ENCODE measurements at regions not wholly inside any gene's neighbourhood (a gene's known extent, or its start where the extent isn't known, plus 50 kb on each side); places are given as distances from the start of the nearest gene placed in this dataset.

DNA sequence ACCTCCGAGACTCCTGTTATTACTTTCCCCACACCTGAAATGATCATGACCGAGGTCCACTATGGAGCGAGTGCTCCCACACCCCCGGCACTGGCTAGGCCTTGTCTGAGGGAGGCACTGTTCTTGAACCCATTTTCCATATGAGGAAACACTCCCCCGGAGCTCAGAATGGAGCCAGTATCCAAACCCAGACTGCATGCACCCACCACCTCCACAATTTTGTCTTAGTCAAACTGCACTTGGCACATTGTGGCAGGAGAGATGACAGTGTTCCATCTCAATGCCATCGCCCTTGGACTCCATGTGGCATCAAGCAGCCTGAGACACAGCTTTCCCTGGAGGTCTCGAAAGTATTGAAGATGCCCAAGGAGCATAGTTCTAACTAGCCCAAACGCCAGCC, 154.1 kb downstream of the NUP210 start:
- no peak for DNase-seq

DNA sequence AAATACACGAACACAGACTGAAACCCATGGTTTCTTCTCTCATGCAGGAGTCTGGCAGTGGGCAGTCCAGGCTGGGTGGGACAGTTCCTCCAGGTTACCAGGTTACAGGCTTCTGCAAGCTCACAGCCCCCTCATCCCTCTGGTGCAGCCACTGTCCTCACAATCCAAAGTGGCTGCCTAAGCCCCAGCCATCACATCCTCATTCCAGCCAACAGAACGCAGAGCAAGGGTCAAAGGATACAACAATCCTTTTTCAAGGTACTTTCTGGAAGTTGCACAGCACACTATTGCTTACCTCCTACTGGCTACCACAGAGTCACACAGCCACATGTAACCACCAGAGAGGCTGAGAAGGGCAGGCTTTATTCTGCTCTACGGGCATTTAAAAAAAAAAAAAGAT, 154.6 kb downstream of the NUP210 start:
- DNase-seq = no peak

DNA sequence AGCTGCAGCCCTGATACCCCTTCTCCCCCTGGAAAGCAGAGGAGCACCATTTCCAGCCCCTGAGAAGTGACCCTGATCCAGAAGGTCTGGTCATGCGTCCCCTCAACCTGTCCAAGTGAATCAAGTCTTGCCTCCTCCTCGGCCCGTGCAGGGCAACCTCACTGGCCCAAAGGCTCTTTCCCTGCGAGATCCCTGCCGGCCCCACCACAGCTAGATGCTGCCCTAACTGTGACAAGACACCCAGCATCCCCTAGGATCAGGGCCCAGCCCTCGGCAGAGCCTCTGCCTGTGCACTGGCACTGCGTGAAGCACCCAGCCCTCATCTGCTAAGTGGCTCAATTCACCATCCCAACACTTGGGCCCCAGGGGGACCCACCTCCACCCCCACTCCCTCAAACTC, 155.1 kb downstream of the NUP210 start:
- DNase-seq = no peak

DNA sequence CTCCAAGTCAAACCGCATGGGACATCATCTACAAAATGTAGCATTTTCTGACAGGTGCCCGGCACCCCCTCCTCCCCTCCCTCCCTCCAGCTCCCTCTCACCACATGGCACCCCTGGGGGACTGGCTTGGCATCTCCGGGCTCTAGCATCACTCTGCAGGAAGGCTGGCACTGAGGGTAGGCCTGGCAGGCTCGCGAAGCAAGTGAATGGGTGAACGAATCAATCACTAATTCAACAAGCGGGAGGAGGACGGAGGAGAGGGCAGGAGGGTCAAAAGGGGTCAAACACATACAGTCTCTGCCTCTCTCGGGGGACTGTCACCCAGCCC, 155.7 kb downstream of the NUP210 start:
- DNase-seq = no peak

DNA sequence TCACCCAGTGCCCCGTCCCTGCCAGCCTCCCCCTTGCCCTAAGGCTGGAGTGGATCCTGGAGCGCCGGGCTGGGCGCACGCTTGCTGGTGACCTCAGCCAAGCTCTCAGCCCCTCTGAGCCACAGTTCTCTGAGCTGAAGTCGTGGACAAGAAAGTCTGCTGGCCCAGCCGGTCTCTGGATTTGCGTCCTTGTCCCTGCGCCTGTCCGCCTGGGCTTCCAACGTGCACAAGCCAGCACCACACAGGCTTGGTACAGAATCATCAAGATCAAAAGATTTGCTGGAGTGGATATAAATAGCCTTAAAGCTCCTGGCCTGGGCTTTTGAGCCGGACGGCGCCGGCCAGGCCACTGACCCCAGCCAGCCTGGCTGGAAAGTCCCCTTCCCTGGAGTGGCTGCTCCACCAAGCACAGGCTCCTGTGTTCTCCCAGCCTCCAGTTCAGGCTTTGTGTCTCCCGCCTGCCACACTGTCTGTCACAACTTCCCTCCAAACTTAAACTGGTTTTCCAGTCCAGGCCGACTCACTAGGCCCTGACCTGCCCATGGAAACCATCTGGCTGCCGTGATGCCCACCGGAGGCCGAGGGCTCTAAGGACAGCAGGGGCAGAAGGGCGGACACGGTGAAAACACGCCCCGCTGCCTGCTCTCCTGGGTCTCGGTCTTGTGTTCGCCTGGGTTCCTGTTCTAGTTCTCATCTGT, 156.2 kb downstream of the NUP210 start:
- no peak for DNase-seq

DNA sequence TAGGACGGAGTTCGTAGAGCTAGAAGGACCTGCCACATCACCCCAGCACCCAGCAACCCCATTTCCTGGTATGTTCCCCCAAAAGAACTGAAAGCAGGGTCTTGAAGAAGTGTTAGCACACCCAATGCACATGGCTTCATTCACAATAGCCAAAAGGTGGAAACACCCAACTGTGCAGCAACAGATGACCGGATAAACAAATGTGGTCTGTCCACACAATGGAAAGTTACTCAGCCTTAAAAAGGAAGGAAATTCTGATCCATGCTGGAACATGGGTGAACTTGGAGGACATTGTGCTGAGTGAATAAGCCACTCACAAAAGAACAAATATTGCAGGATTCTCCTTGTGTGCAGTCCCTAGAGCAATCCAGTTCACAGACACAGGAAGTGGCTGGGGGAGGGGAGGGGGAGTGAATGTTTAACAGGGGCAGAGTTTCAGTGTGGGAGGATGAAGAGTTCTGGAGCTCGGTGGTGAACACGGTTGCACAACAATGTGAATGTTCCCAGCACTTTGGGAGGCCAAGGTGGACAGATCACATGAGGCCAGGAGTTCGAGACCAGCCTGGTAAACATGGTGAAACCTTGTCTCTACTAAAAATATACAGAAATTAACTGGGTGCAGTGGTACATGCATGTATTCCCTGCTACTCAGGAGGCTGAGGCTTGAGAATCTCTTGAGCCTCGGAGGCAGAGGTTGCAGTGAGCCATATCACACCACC, 157.5 kb downstream of the NUP210 start:
- peak; percentile 40 for DNase-seq

DNA sequence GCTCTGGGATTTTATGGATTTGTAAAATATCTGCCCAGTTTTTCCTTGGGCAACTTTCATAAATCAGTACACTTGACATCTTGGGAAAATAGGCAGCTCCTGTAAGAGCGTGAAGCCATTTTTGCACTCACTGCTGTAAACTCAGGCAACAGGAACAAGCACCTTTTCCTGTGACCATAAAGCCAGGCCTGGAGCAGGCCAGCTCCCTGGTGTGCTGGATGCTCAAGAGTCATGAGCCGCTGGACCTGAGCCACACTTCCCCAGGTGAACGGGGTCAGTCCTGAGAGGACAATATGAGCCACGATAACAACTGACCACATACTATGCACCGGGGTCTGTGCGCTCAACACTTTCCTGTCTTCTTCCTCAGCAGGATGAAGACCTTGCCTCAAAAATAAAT, 158.2 kb downstream of the NUP210 start:
- no peak for DNase-seq

DNA sequence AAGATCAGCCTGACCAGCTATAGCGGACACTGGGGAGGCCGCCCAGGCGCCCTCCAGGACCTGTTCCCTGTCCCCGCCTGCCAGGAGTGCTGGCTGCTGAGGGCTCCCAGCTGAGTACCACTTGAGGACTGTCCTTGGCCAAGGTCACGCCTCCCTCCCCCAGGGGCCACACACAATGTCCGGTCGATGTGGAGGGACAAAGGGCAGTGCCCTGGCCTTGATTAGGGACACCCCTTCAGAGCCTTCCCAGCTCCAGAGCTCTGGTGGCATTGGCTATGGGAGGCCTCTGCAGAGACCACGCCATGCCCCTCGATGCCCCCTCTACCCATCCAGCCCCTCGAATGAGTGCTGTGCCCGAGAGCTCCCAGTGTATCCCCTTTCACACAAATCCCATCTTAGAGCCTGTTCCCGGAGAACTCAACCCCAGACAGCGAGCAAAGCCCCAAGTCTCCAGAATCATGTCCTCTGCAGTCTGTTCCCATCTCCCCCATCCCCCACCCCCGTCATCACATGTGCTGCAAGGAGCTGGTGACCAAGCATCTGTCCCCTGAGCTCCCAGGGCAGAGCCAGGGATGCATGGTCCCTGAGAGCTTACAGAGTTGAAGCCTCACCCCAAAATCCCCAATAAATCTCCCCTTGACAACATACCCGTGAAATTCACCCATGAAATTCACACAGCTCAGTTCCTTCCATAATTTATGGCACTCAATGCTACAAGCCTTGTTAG, 158.9 kb downstream of the NUP210 start:
- DNase-seq = no peak

DNA sequence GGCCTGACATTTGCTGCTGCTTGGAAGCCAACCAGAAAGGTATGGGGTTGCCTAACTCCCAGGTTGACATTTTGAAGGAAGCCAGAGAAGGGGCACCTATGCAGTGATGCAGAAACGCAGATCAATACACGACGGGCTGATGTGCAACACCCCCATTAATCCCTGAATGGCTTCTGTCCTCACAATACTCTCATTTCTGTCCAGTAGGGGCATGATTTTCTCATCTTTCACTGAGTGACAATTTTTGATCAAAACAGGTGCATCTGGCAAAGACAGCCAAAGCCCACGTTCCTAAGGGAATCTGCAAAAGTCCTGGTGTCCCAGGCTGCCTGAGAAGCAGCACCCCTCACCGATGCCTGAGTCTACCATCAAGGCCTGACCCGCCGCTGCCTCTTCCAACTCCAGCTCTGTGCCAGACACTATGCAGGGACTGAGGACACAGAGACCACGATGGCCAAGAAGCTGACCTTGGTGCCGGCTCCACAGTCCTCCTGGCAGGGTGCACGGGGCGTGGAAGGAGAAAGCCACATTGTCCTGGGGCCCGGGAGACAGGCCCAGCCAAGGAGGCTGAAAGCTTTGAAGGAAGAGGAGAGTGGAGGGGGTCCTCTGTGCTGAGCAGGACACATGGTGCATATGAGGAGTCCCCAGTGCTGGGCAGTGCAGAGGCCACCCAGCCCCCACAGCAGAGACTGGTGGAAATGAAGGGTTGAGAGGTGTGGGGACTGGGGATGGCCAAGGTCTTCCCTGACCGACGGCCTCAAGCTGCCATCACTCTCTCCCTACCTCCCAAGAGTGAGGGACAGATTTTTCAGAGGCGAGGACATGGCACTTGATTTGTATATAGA, 159.6 kb downstream of the NUP210 start:
- no peak for DNase-seq

DNA sequence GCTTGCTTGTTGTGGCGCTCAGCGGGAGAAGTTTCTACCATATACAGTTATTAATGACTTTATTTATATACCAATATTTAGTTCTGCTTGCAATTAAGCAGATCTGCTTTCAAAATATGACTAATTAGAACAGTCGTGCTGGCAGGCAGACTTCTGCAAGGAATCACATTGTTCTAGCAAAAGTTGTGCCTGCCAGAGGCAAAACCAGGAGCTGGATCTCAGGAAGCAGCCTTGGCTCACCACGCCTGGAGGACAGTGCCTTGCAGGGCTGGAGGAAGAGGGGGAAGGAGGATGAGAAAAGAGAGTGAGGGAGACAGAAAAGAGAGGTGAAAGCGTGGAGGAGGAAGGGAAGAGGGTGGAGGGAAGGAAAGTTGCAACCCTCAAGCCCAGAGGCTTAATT, 160.3 kb downstream of the NUP210 start:
- DNase-seq = no peak

DNA sequence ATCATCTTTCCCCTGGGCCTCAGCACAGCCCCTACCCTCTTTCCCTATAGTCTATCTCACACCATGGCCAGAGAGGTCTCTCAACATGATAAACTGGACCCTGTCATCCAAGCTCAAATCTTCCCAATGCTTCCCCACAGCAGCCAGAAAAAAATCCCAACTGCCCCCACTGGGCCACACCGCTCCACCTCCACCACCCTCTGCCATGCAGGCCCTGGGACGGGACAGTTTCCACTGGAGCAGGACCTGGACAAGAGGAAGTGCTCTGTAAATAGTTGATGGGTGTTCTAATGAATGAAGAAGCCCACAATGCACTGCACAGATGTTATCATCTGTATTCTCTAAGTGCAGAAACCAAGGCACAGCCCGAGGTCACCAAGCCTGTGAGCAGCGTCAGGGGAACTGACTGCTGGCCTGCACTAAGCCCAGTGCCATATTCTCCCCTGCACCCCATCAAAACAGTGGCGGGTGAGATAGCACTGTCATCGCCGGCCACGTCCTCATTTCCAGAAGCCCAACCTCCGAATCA, 161.1 kb downstream of the NUP210 start:
- no peak for DNase-seq

DNA sequence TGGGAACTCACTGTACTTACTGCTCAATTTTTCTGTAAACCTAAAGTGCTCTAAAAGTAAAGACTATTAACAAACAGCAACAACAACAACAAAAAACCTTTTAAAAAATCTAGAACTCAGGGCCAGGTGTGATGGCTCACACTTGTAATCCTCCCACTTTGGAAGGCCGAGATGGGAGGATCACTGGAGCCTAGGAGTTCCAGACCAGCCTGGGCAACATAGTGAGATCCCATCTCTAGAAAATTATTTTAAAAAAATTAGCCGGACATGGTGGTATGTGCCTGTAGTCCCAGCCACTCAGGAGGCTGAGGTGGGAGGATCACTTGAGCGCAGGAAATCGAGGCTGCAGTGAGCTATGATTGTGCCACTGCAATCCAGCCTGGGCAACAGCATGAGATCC, 161.8 kb downstream of the NUP210 start:
- no peak for DNase-seq

DNA sequence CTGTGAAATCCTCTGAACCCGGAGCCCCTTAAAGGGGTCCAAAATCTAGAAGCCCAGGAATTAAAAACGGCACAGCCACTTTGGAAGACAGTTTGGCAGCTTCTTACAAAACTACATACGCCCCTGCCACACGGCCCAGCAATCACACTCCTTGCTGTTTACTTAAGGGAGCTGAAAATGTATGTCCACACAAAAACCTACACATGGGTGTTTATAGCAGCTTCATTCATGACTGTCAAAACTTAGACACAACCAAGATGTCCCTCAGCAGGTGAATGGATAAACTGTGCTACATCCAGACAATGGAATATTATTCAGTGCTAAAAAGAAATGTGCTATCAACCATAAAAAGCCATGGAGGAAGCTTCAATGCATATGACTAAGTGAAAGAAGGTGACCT, 162.5 kb downstream of the NUP210 start:
- no peak for DNase-seq

DNA sequence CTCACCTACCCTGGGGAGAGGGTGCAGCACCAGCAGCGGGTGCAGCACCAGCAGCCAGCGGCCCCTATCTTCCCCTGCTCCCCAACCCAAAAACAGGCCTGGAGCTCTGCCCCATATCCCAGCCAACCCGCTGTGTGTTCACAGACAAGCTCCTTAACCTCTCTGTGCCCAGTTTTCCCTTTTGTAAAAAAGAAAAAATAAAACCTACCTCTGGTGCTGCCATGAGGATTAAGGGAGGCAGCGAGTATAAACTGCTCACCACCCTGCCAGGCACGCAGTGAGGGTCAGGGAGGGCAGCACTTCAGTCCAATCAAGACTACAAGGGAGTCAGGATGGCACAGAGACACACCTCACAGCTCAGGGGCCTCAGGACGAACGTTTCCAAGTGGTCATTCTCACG, 163.3 kb downstream of the NUP210 start:
- no peak for DNase-seq

DNA sequence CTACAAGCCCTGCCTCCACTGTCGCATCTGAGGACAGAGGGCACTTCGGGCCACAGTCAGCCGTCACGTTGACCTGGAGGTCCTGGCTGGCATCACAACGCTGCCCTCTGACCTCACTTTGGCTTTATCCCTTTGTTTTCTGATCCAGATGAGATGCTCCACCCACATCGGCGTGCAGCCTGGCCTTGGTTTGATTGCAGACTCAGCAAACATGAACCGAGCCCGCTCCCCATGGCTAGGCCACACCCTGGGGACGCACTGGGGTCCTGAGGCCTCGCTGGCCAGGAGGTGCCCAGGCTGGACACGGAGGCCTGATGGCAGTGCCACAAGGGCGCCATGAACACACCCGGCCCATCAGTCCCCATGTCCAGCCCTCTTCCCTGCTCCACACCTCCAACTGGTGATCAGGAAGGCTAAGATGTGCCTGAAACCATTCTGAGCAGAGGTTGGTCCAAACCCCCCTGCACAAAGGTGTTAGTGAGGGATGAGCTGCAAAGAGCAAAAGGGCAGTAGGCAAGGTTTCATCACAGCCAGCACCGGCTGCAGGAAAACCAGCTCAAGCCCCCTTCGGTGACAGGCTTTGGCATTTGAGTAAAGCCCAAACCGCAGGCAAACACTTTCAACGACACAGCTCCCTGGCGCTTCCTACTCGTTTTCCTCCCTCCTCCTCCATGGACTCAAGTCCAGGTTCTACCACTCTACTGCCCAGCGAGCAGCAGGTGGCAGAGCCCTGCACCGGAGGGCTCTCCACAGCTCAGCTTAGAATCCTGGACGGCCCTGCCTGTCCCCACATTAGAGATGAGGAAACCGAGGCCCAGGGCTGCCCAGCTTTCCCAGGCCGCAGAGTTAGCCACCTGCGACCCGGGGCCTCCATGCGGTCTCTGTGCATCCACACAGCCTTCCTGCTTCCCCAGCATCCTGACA, 165.8 kb downstream of the NUP210 start:
- no peak for DNase-seq

DNA sequence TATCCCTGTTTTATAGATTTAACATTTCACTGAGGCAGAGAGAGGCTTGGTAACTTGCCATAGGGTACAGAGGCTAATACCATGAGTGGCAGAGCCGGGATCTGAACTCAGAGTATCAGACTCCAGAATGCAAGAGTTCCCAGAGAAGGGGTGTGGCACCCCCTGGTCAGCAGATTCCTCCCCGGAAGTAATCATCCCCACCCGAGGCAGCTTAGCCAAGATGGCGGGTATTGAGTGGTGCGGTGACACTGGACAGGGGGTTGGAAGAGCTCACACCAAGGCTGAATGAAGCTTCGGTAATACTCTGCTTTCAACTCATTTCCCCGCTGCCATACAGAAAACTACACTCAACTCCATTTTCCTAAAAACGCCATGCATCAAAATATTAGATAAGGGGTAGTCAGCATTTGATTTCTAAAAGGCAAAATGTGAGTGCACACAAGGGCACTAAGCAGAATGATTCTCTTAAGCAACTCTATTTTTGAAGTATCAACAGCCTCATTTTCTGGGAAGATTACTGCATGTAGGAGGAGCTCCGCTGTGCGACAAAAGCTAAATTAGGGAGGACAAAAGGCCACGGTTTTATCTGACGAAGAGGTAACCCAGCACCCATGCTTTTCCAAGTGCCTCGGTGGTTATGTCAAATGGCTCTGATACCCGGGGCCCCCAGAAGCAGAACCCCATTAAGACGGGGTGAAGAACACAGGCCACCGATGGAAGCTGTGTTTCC, 166.7 kb downstream of the NUP210 start:
- DNase-seq = no peak

DNA sequence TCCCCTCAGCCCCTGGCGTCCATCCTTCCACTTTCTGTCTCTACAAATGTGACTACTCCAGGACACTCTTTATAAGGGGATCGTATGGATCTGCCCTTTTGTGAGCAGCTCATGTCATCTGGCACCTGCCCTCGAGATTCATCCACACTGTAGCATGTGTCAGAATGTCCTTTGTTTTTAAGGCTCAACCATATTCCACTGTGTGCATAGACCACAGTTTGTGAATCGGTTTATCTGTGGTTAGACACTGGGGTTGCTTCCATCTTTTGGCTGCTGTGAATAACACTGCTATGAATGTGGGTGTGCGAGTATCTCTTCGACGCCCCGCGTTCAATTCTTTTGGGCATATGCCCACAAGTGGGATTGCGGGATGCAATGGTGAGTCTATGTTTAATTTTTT, 167.9 kb downstream of the NUP210 start:
- DNase-seq = no peak

DNA sequence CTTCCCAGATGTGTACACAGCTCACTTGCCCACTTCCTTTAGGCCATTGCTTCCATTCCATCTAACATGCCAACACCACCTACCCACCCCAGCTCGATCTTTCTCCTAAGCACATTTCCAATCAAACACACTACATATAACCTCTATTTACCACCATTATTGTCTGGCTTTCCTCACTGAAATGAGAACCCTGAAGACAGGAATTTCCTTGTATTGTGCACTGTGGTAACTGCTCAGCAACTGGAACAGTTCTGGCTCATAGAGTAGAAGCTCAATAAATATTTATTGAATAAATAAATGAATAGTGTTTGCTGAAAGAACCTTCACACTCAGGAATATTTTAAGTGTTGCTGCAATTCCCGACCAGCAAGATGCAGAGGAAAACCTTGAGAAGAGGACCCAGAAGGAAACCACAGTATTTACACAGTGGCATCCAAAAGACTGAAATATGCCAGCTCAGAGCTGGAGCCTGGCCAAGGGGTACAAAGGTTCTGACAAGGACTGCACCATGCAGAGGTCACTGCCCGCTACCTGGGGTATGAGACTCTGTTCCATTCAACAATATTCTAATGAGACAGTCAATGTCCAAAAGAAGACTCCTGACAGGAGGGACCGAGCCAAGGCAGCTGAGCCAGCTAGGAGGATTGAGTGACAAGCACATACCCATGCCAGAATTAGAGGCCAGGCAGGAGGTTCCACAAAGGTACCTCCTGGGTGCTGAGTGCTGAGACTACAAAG, 168.8 kb downstream of the NUP210 start:
- DNase-seq = no peak

DNA sequence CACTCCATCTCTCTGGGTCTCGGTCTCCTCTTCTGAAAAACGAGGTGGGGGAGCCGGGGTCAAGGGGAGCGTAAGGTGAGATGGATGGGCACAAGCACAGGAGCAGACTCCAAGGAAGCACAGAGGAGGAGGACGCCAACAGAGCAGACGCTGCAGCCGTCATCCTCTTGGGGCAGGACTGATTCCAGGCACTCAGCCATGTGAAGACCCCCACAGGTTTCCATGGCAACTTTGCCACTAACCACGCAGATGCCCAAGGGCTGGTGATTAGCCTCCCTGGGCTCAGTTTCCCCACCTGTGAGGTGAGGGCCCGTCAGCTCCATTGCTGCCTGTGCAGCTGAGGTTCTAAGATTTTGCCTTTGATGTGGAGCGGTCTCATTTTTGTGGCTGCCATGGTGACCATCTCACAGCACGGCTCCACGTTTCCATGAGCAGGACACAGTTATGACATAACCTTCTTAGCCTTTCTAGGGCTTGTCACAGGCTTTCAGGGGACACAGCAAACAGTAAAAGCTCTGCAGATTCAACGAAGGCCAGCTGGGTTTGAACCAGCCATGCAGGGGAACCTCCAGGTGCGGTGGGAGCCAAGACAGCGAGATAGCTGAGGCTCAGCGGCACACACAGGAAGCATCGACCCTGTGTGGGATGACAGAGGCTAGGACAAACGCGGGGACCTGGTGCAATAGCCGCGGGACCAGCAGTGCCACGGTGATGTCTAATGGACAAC, 170.3 kb downstream of the NUP210 start:
- DNase-seq = no peak

DNA sequence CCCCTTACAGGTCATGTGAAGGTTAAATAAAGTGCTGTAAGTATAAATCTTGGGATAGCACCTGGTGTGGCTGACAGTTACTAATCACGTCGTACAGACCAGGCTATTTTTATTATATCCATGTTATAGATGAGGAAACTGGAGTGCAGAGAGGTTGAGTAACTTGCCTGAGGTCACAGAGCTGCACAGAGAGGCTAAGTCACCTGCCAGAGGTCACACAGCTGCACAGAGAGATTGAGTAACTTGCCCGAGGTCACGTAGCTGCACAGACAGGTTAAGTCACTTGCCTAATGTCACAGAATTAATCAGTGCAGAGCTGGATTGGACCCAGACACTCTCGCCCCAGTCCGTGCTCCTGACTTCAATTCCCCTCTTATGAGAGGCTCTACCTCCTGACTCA, 171.5 kb downstream of the NUP210 start:
- no peak for DNase-seq

Measured in CD4-positive, alpha-beta T cell treated with Interleukin-6 for 4 hours (primary cell).